Common myeloid progenitor, CD34-positive (primary cell): ENCODE measurements at regions not wholly inside any gene's neighbourhood (a gene's known extent, or its start where the extent isn't known, plus 50 kb on each side); places are given as distances from the start of the nearest gene placed in this dataset.
"Not testable (repeated sequence)": the region's sequence is repeated elsewhere in the genome, so short reads cannot be mapped to it uniquely, and the experiment has no call there.

Experiments used
- CTCF ChIA-PET: fragments of 350-600 bp; sonication (Branson Sonifier 250); formaldehyde crosslinking; loops from one replicate; lab custom pipeline; 2021; ENCODE audit warnings: antibody characterized with exemption; lab: Charles Lee
- POLR2A ChIA-PET: fragments of 350-600 bp; sonication (Branson Sonifier 250); formaldehyde crosslinking; loops from one replicate; lab custom pipeline; 2021; ENCODE audit warnings: antibody characterized with exemption; lab: Charles Lee
- DNase-seq, 3 donors: peaks; one replicate each; pipeline versions ENCODE4 v3.0.0 to v3.0.0-alpha.2; 2013
- H3K27ac ChIP-seq, 2 experiments: 1 replicate in 1 of 2; 2 replicates in 1 of 2; pipeline ENCODE4 v1.7.0; 2013; ENCODE audit warnings: inconsistent platforms in 2 of 2, low read length in 2 of 2, mild to moderate bottlenecking in 2 of 2, low read depth in 1 of 2, moderate library complexity in 1 of 2; ENCODE audit not compliant: severe bottlenecking in 2 of 2, insufficient read depth in 1 of 2, poor library complexity in 1 of 2
- H3K27me3 ChIP-seq, 5 experiments: replicated peaks in 2 of 5; 1 replicate in 3 of 5; 2 replicates in 2 of 5; pipeline versions ENCODE4 v1.6.1 to v1.7.0; 2013; ENCODE audit warnings: low read length in 4 of 5, mild to moderate bottlenecking in 2 of 5, moderate library complexity in 2 of 5, inconsistent platforms in 1 of 5; ENCODE audit not compliant: insufficient read depth in 5 of 5, control insufficient read depth in 4 of 5
- H3K36me3 ChIP-seq, 4 experiments: 1 replicate in 2 of 4; 2 replicates in 2 of 4; pipeline versions ENCODE4 v1.6.1 to v1.7.0; 2013; ENCODE audit warnings: low read length in 3 of 4, control low read depth in 1 of 4, mild to moderate bottlenecking in 1 of 4; ENCODE audit not compliant: control insufficient read depth in 4 of 4, insufficient read depth in 4 of 4
- H3K4me1 ChIP-seq, 4 experiments: 1 replicate in 3 of 4; 2 replicates in 1 of 4; pipeline versions ENCODE4 v1.6.1 to v1.7.1; 2013; ENCODE audit warnings: low read length in 3 of 4, mild to moderate bottlenecking in 3 of 4, control low read depth in 1 of 4, inconsistent platforms in 1 of 4, moderate library complexity in 1 of 4; ENCODE audit not compliant: control insufficient read depth in 4 of 4, insufficient read depth in 4 of 4; ENCODE audit errors: control extremely low read depth in 1 of 4
- H3K4me3 ChIP-seq, 7 experiments: 1 replicate in 4 of 7; 2 replicates in 3 of 7; pipeline versions ENCODE4 v1.5.1 to v1.7.0; 2013; ENCODE audit warnings: mild to moderate bottlenecking in 7 of 7, low read length in 6 of 7, moderate library complexity in 6 of 7, inconsistent platforms in 2 of 7, low read depth in 2 of 7, control low read depth in 1 of 7; ENCODE audit not compliant: insufficient read depth in 4 of 7, control insufficient read depth in 1 of 7; ENCODE audit errors: extremely low read depth in 1 of 7
- H3K9me3 ChIP-seq, 5 experiments: 1 replicate in 4 of 5; 2 replicates in 1 of 5; pipeline versions ENCODE4 v1.6.1 to v1.7.1; 2013; ENCODE audit warnings: low read length in 4 of 5, mild to moderate bottlenecking in 2 of 5, inconsistent platforms in 1 of 5, low read depth in 1 of 5, moderate library complexity in 1 of 5; ENCODE audit not compliant: control insufficient read depth in 4 of 5, insufficient read depth in 2 of 5; ENCODE audit errors: control extremely low read depth in 1 of 5
- WGBS: methylation state at CpG from one replicate; pipeline ENCODE4 v1.1.5; 2013; ENCODE audit not compliant: insufficient coverage; 5-methylcytosine and 5-hydroxymethylcytosine counted together

DNA sequence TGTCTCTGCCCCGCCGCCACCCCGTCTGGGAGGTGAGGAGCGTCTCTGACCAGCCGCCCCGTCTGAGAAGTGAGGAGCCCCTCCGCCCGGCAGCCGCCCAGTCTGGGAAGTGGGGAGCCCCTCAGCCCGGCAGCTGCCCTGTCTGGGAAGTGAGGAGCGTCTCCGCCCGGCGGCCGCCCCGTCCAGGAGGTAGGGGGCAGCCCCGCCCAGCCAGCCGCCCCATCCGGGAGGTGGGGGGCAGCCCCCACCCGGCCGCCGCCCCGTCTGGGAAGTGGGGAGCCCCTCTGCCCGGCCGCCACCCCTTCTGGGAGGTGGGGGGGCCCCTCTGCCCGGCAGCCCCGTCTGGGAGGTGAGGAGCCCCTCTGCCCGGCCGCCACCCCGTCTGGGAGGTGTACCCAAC is 59.1 kb upstream of the TENM4 start:
- H3K36me3 ChIP-seq, H3K27me3 ChIP-seq, CTCF ChIA-PET, H3K4me1 ChIP-seq, H3K4me3 ChIP-seq, H3K27ac ChIP-seq, DNase-seq, H3K9me3 ChIP-seq, POLR2A ChIA-PET: not testable (repeated sequence)
- 100% methylated on average over 1 of the region's 30 CpGs for WGBS

DNA sequence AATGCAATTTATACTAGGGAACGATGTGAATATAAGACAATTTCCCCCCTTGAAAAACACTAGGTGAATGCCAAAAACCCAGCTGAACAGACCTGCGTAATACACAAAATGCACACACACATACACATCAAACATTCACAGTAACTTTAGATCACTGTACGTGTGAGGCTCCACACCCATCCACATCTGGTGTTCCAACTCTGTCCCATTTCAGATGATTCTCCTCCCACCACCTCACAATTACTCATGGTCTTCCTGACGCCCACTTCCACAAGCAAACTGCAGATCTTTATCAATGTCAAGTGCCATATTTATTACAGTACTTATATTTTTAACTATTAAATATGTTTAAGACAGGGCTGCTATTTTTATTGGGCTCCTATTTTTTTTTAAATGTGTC is 57.8 kb upstream of the TENM4 start:
- Histone ChIP-seq H3K4me3 (no peak overlapping the region), H3K27me3 (no peaks in the 10 kb centered on the region), H3K4me1 (no peaks in the 10 kb centered on the region), H3K36me3 (no peaks in the 10 kb centered on the region), H3K9me3 (no peaks in the 10 kb centered on the region), H3K27ac (no peak overlapping the region)
- DNase-seq = no peak
- ChIA-PET POLR2A (no interaction called here), CTCF (no interaction called here)
- 88% methylated on average over 2 of the region's 4 CpGs for WGBS

DNA sequence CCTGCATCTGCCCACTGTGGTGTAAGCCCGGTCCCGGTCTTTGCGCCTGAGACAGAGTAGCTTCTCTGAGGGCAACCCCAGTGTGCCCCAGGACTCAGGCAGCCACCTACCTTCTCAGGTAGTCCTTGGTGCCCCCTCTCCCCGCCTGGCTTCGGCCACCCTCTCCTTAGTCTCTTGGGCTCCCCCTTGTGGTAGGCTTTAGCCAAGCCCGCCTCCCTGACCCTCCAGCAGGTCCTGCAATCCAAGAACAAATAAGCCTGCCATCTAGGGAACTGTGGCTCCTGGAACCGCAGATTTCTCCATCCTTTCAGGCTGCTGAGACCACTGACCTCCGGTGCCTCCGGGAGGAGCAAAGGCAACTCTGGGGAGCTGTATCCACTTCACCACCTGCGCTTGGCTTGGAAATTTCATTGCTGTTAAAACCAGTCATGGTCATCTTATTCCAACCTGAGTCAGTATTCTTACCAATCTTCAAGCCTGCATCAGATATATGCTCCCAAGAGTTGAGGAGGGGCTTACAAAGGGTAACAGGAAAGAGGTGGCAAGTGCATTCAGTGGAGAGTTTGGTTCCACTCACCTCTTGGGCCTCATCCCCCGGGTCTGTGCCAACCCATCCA is 52.8 kb upstream of the TENM4 start:
- CTCF ChIA-PET = interaction anchor here (0.6 to 4.6 kb wide), 6 partner anchors 11 to 848 kb away, joined by 3 to 33 read pairs (median 3); no protein-coding TSS in a partner anchor
- no peak overlapping the region for H3K27ac ChIP-seq
- POLR2A ChIA-PET = no interaction called here
- DNase-seq = peak; percentile 26 to 54 (median 40)
- no peaks in the 10 kb centered on the region for H3K9me3 ChIP-seq
- H3K4me1 ChIP-seq = no peaks in the 10 kb centered on the region
- H3K27me3 ChIP-seq = peaks cover 0 to 4% (median 0%) of the 10 kb centered on the region in 5 experiments
- WGBS = 16% methylated on average over 11 of the region's 11 CpGs
- H3K36me3 ChIP-seq = no peaks in the 10 kb centered on the region
- H3K4me3 ChIP-seq = no peak overlapping the region

DNA sequence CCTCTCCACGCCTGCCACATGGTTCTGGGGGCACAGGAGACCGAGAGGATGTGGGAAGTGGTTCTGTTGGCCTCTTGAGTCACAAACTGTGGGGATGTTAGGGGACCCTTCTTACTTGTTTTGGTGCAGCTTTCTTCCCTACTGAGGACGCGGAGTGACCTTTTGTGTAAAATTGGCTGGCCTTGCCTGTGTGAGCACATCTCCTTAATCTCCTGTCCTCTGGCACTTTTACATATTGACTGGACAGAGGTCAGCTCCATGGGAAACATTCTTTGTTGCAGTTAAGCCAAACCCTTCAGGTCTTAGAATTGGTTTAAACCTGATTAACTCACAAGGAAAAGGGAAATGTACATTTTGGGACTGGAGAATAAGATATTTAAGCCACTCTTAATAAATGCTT is 51.2 kb upstream of the TENM4 start:
- DNase-seq = no peak
- WGBS = 20% methylated on average over 1 of the region's 4 CpGs
- POLR2A ChIA-PET = no interaction called here
- Histone ChIP-seq H3K27ac (no peak overlapping the region), H3K4me1 (no peaks in the 10 kb centered on the region), H3K27me3 (peaks cover 0 to 4% (median 0%) of the 10 kb centered on the region in 5 experiments), H3K36me3 (no peaks in the 10 kb centered on the region), H3K9me3 (no peaks in the 10 kb centered on the region), H3K4me3 (no peak overlapping the region)
- CTCF ChIA-PET = interaction anchor here (0.6 to 4.6 kb wide), 5 partner anchors 9 to 847 kb away, joined by 3 to 33 read pairs (median 6); no protein-coding TSS in a partner anchor
